GM12873 (cell line): ENCODE measurements at regions not wholly inside any gene's neighbourhood (a gene's known extent, or its start where the extent isn't known, plus 50 kb on each side); places are given as distances from the start of the nearest gene placed in this dataset.

Experiments
- CTCF ChIP-seq: IDR thresholded peaks from 2 replicates; pipeline ENCODE4 v1.5.1; 2012; ENCODE audit warnings: low read depth, mild to moderate bottlenecking, moderate library complexity, low read length, control low read depth; ENCODE audit not compliant: insufficient read depth; ENCODE audit errors: missing control alignments

- TF ChIP-seq CTCF: peak; percentile 21
Measured at GRCh38 chrX:140050906-140051305, 85.6 kb upstream of the CXorf66 start.

DNA sequence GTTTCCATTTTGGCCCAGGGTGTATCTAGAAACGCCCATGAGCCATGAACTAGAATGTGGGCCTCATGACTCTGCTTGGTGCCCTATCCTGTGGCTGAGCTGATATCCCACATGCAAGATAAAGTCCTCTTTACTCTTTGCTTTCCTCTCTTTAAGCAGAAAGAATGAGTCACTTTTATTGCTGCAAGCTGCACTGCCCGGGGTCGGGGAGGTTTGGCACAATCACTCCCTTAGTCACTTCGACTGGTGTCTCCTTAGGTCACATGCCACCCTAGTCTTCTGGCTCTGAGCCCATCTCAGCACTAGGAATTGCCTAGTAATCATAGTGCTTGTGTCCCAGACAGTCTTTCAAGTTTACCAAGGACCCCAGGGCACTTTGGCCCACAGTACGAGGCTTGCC, 75.1 kb upstream of the CXorf66 start:
- no peak for TF ChIP-seq CTCF

- TF ChIP-seq CTCF: no peak
Measured at GRCh38 chrX:140038842-140039241, 73.5 kb upstream of the CXorf66 start.

DNA sequence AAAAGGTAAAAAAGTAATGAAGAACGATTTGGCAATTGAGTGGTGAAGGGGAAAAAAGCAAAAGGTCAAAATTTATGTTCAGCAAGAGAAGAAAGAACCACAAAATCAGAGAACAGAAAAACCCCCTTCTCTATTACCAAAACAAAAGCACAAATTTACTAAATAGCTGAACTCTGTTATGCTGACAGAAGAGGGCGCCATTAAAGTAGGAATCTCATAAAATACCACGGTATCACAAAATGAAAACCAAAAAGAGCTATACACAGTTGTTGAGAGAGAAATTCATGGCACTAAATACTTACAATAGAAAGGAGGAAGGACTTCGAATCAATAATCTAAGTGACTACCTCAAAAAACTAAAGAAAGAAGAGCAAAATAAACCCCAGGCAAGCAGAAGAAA, 69.6 kb upstream of the CXorf66 start:
- peak; percentile 39 for TF ChIP-seq CTCF

DNA sequence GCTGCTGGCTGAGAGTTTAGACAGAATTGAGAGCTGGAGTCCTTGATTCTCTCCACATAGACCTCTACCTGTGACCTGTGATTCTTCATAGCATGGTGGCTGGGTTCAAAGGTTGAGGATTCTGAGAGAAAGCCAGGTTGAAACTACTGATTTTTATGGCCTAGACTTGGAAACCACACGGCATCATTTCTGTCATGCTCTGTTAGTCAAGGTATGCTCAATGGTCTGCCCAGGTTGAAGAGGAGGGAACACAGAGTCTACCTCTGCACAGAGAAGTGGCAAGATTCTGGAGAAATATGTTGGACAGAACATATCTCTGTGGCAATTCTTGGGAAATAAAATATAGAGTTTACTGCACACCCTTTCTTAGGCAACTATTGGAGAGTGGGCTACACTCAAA, 57.2 kb upstream of the CXorf66 start:
- no peak for TF ChIP-seq CTCF
